PC-3 (cell line): ENCODE measurements at regions not wholly inside any gene's neighbourhood (a gene's known extent, or its start where the extent isn't known, plus 50 kb on each side); places are given as distances from the start of the nearest gene placed in this dataset.

Experiments
- CTCF ChIP-seq: fragments of 300-600 bp; sonication (generic); conservative IDR thresholded peaks from 2 replicates; pipeline ENCODE4 v1.5.1; 2017; ENCODE audit warnings: antibody characterized with exemption, low read depth, mild to moderate bottlenecking, low read length
- EZH2 ChIP-seq: fragments of 300-600 bp; sonication (generic); IDR thresholded peaks from one replicate; pipeline ENCODE4 v1.6.1; 2017; ENCODE audit warnings: antibody characterized with exemption, mild to moderate bottlenecking, low read length; ENCODE audit not compliant: unreplicated experiment
- EZH2phosphoT487 ChIP-seq: fragments of 300-600 bp; sonication (generic); IDR thresholded peaks from 2 replicates; pipeline ENCODE4 v1.6.1; 2018; ENCODE audit warnings: mild to moderate bottlenecking, antibody characterized with exemption, low read length, borderline replicate concordance

GRCh38 chr9:13481274-13481673 lies 201.8 kb upstream of the MPDZ start:
- no peak for TF ChIP-seq EZH2
- no peak for TF ChIP-seq CTCF
- TF ChIP-seq EZH2phosphoT487: no peak
